Spleen (tissue), 11 donors: ENCODE measurements at regions not wholly inside any gene's neighbourhood (a gene's known extent, or its start where the extent isn't known, plus 50 kb on each side); places are given as distances from the start of the nearest gene placed in this dataset.
"Not testable (repeated sequence)": the region's sequence is repeated elsewhere in the genome, so short reads cannot be mapped to it uniquely, and the experiment has no call there.

ENCODE experiments used
- DNase-seq: peaks from one replicate; pipeline ENCODE4 v3.0.0-alpha.2; 2020
- H3K27ac ChIP-seq, 8 donors: fragments of 200-600 bp; sonication (generic) in 7 of 8; 1 replicate in 4 of 8; 2 replicates in 4 of 8; pipeline versions ENCODE4 v1.5.0 to v1.8.0; 2016 to 2021; ENCODE audit warnings: inconsistent platforms in 4 of 8, mild to moderate bottlenecking in 4 of 8, moderate library complexity in 1 of 8
- H3K27me3 ChIP-seq, 7 donors: fragments of 200-600 bp; sonication (generic) in 6 of 7; replicated peaks in 1 of 7; 1 replicate in 4 of 7; 2 replicates in 3 of 7; pipeline versions ENCODE4 v1.5.0 to v1.8.0; 2016 to 2021; ENCODE audit warnings: inconsistent platforms in 3 of 7, mild to moderate bottlenecking in 1 of 7
- H3K36me3 ChIP-seq, 6 donors: fragments of 200-600 bp; sonication (generic) in 5 of 6; 1 replicate in 4 of 6; 2 replicates in 2 of 6; pipeline versions ENCODE4 v1.5.0 to v1.8.0; 2016 to 2021; ENCODE audit warnings: inconsistent platforms in 2 of 6
- H3K4me1 ChIP-seq, 6 donors: fragments of 200-600 bp; sonication (generic) in 5 of 6; 1 replicate in 3 of 6; 2 replicates in 3 of 6; pipeline versions ENCODE4 v1.5.0 to v1.8.0; 2016 to 2021; ENCODE audit warnings: inconsistent platforms in 3 of 6
- H3K4me3 ChIP-seq, 8 donors: fragments of 200-600 bp; sonication (generic) in 7 of 8; 1 replicate in 4 of 8; 2 replicates in 4 of 8; pipeline versions ENCODE4 v1.5.0 to v1.8.0; 2016 to 2021; ENCODE audit warnings: inconsistent platforms in 4 of 8, mild to moderate bottlenecking in 4 of 8, moderate library complexity in 2 of 8
- H3K9me3 ChIP-seq, 8 donors: fragments of 200-600 bp; sonication (generic) in 7 of 8; 1 replicate in 4 of 8; 2 replicates in 4 of 8; pipeline versions ENCODE4 v1.5.0 to v1.8.0; 2016 to 2021; ENCODE audit warnings: inconsistent platforms in 4 of 8
- POLR2A ChIP-seq, 3 donors: fragments of 450-650 bp; IDR thresholded peaks; one replicate each; pipeline ENCODE4 v1.5.1; 2017; ENCODE audit warnings: antibody characterized with exemption in 3 of 3, mild to moderate bottlenecking in 1 of 3
- POLR2AphosphoS5 ChIP-seq, 3 donors: sonication (generic); formaldehyde crosslinking; IDR thresholded peaks; one replicate each; pipeline ENCODE4 v1.5.1; 2017; ENCODE audit warnings: antibody characterized with exemption in 3 of 3
- WGBS, 5 donors: extraction: QIAGEN DNeasy Blood & Tissue Kit in 3 of 5; methylation state at CpG; one replicate each; pipeline versions ENCODE4 v1.1.5 to v1.1.7; 2013 to 2018; 5-methylcytosine and 5-hydroxymethylcytosine counted together
- intact Hi-C: fragments of 100-400 bp; cut with DNase I; formaldehyde crosslinking; loops from one replicate; pipeline ENCODE4 v1.15.0; 2023; ENCODE audit warnings: low total_unique reads
- TF ChIP-seq, protein P1 (sequence below), 11 experiments: fragments of 200-600 bp in 7 of 11; fragments of 450-650 bp in 4 of 11; sonication (generic) in 4 of 11; IDR thresholded peaks in 8 of 11; conservative IDR thresholded peaks in 3 of 11; 1 replicate in 7 of 11; 2 replicates in 4 of 11; pipeline versions ENCODE4 v1.4.0 to v1.8.0; 2016 to 2021; ENCODE audit warnings: antibody characterized with exemption in 11 of 11, inconsistent platforms in 4 of 11, mild to moderate bottlenecking in 1 of 11
- donor health status: healthy with polysubstance abuse.
- donor health status: DM: no; HTN: no; CAD: no; lungs with moderate emphysema.
- donor health status: DM: no; HTN: no; CAD: no.
- donor health status: Bipolar disorder and iron deficiency.
- donor health status: healthy.
- donor health status: DM: no; HTN: no; CAD: no.
- donor health status: DM: yes; HTN: yes; CAD: no.

DNA sequence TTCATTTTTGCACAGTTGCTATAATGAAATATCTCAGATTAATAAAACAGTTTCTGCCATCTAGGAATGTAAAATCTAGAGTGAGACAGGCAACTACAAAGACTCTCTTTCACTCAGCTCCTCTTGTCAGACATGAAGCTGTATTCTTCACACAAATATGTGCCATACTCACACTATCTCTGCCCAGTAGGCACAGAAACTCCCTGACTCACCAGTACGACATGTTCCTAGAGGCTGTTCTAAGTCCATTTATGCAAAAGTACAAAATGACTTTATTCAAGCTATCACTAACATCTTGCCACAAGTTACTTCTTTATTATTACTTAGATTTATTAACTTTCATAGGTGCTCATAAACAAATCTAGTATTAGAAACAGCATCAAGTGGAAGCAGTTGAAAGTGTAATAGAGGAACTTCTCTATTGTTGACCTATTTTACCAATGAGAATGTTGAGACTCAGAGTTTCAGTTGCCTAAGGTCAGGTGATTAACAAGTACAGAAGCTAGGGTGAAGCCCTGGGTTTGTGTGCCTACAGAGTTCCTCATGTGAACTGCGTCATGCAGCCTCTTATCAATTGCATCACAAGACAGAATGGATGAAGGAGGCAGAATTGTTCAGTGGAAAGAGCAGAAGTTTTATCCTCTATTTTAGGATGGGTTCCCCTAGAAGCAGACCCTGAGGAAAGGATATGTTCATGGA, 98.9 kb downstream of the RGS2 start:
- intact Hi-C loops = no loop called here
- no peaks in the 10 kb centered on the region for H3K27me3 ChIP-seq
- no peak for DNase-seq

GRCh38 chr1:192911896-192912656, 103.2 kb downstream of the RGS2 start:
- H3K27ac ChIP-seq, H3K4me3 ChIP-seq, H3K27me3 ChIP-seq, H3K4me1 ChIP-seq, DNase-seq, H3K9me3 ChIP-seq, H3K36me3 ChIP-seq, intact Hi-C loops: not testable (repeated sequence)
- 93 to 97% (median 95%) methylated on average over 18 of the region's 18 CpGs for WGBS, 5 donors

More for the DNA sequence above, 98.9 kb downstream of the RGS2 start:
- H3K4me3 ChIP-seq = no peak overlapping the region
- H3K4me1 ChIP-seq = peaks cover 0 to 12% (median 0%) of the 10 kb centered on the region in 6 donors
- TF ChIP-seq, protein P1, sequence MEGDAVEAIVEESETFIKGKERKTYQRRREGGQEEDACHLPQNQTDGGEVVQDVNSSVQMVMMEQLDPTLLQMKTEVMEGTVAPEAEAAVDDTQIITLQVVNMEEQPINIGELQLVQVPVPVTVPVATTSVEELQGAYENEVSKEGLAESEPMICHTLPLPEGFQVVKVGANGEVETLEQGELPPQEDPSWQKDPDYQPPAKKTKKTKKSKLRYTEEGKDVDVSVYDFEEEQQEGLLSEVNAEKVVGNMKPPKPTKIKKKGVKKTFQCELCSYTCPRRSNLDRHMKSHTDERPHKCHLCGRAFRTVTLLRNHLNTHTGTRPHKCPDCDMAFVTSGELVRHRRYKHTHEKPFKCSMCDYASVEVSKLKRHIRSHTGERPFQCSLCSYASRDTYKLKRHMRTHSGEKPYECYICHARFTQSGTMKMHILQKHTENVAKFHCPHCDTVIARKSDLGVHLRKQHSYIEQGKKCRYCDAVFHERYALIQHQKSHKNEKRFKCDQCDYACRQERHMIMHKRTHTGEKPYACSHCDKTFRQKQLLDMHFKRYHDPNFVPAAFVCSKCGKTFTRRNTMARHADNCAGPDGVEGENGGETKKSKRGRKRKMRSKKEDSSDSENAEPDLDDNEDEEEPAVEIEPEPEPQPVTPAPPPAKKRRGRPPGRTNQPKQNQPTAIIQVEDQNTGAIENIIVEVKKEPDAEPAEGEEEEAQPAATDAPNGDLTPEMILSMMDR (IDR thresholded peaks at IDR 0.05 in 8 of 11, conservative IDR thresholded peaks at IDR 0.05 in 3 of 11) = no peak
- TF ChIP-seq POLR2A (IDR thresholded peaks at IDR 0.05) = no peak
- TF ChIP-seq POLR2AphosphoS5 (IDR thresholded peaks at IDR 0.05) = peak in 1 of 3 donors; percentile 33
- peak overlapping the region in 3 of 8 donors; percentile 10 to 47 (median 40) for H3K27ac ChIP-seq
- 79 to 88% (median 84%) methylated on average over 2 of the region's 2 CpGs for WGBS, 5 donors
- no peaks in the 10 kb centered on the region for H3K9me3 ChIP-seq
- no peaks in the 10 kb centered on the region for H3K36me3 ChIP-seq

DNA sequence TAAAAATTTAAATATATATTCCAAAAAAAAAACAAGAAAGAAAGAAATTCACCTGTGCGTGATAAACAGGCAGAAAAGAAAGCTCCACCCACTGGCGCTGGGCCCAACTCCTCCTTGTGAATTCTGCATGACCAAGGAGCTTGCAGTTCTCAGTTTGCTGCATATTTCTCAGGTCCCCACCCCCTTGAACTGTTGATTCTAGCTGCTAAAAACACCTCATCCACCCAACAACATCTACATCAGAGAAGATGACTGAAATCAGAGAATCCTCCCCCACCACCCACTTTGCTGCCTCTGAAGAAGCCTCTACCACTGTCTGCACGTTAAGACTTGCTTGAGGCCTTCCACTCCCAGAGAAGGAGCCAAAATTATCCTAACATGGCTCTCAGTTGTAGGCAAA, 104.8 kb downstream of the RGS2 start:
- DNase-seq = no peak
- Histone ChIP-seq H3K36me3 (no peaks in the 10 kb centered on the region), H3K4me3 (no peak overlapping the region), H3K9me3 (no peaks in the 10 kb centered on the region), H3K27ac (no peak overlapping the region), H3K27me3 (no peaks in the 10 kb centered on the region), H3K4me1 (no peaks in the 10 kb centered on the region)
- TF ChIP-seq, protein P1 (IDR thresholded peaks at IDR 0.05 in 8 of 11, conservative IDR thresholded peaks at IDR 0.05 in 3 of 11) = no peak
- no peak for TF ChIP-seq POLR2A (IDR thresholded peaks at IDR 0.05)
- no peak for TF ChIP-seq POLR2AphosphoS5 (IDR thresholded peaks at IDR 0.05)
- intact Hi-C loops = no loop called here
- 73 to 91% (median 80%) methylated on average over 3 of the region's 3 CpGs for WGBS, 5 donors

DNA sequence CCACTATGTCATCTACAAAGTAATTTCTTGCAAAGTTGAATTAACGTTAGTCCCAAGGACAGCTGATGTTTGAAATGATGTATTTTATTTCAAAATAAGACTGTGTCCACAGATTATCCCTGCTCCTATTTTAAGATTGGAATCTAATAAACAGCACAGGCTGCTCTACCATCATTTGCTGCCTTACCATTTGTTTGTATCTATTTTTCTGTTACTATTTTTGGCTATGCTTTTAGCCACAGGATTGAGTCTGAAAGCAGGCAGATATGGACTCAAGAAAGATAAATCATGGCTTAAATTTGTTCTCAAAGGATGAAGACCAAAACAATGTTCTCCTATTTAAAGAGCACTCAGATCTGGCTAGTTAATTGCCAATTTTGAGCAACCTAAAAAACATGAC, 105.3 kb downstream of the RGS2 start:
- H3K27ac ChIP-seq = no peak overlapping the region
- no peak overlapping the region for H3K4me3 ChIP-seq
- no peaks in the 10 kb centered on the region for H3K27me3 ChIP-seq
- H3K4me1 ChIP-seq = no peaks in the 10 kb centered on the region
- H3K9me3 ChIP-seq = no peaks in the 10 kb centered on the region
- no peak for DNase-seq
- intact Hi-C loops = no loop called here
- H3K36me3 ChIP-seq = no peaks in the 10 kb centered on the region
- 68 to 81% (median 75%) methylated on average over 1 of the region's 1 CpG for WGBS, 5 donors
- no peak for TF ChIP-seq POLR2AphosphoS5 (IDR thresholded peaks at IDR 0.05)
- no peak for TF ChIP-seq POLR2A (IDR thresholded peaks at IDR 0.05)
- TF ChIP-seq, protein P1 (IDR thresholded peaks at IDR 0.05 in 8 of 11, conservative IDR thresholded peaks at IDR 0.05 in 3 of 11) = no peak
